ENCODE measurements at regions not wholly inside any gene's neighbourhood (a gene's known extent, or its start where the extent isn't known, plus 50 kb on each side); places are given as distances from the start of the nearest gene placed in this dataset.

GRCh38 chr1:239178961-239179360 lies 207.4 kb upstream of the CHRM3 start:
- Mint-ChIP-seq H3K4me3 (no peak overlapping the region), H3K9me3 (no peaks in the 10 kb centered on the region), H3K4me1 (ENCODE audit: low read depth) (no peaks in the 10 kb centered on the region), H3K27ac (no peak overlapping the region), H3K36me3 (ENCODE audit: low read depth) (no peaks in the 10 kb centered on the region), H3K27me3 (ENCODE audit: insufficient read depth) (no peaks in the 10 kb centered on the region)
- intact Hi-C loops (cut with micrococcal nuclease), result no loop called here
- DNase-seq (ENCODE audit: low spot score), result no peak

GRCh38 chr1:239174880-239175279 lies 211.5 kb upstream of the CHRM3 start:
- Mint-ChIP-seq H3K4me3 (no peak overlapping the region), H3K36me3 (ENCODE audit: low read depth) (no peaks in the 10 kb centered on the region), H3K4me1 (ENCODE audit: low read depth) (no peaks in the 10 kb centered on the region), H3K9me3 (peaks cover 4% of the 10 kb centered on the region), H3K27ac (no peak overlapping the region), H3K27me3 (ENCODE audit: insufficient read depth) (no peaks in the 10 kb centered on the region)
- intact Hi-C loops (cut with micrococcal nuclease), result no loop called here
- DNase-seq (ENCODE audit: low spot score), result no peak

- intact Hi-C loops (cut with micrococcal nuclease), result no loop called here
- peaks cover 4% of the 10 kb centered on the region for H3K9me3 Mint-ChIP-seq
- no peak for DNase-seq (ENCODE audit: low spot score)
- H3K4me1 Mint-ChIP-seq (ENCODE audit: low read depth), result no peaks in the 10 kb centered on the region
- no peak overlapping the region for H3K27ac Mint-ChIP-seq
- no peak overlapping the region for H3K4me3 Mint-ChIP-seq
- H3K27me3 Mint-ChIP-seq (ENCODE audit: insufficient read depth), result no peaks in the 10 kb centered on the region
- no peaks in the 10 kb centered on the region for H3K36me3 Mint-ChIP-seq (ENCODE audit: low read depth)
Measured at GRCh38 chr1:239170828-239171227, 215.5 kb upstream of the CHRM3 start.

- peaks cover 4% of the 10 kb centered on the region for H3K9me3 Mint-ChIP-seq
- no peak for DNase-seq (ENCODE audit: low spot score)
- no peaks in the 10 kb centered on the region for H3K27me3 Mint-ChIP-seq (ENCODE audit: insufficient read depth)
- no peaks in the 10 kb centered on the region for H3K4me1 Mint-ChIP-seq (ENCODE audit: low read depth)
- intact Hi-C loops (cut with micrococcal nuclease), result no loop called here
- H3K36me3 Mint-ChIP-seq (ENCODE audit: low read depth), result no peaks in the 10 kb centered on the region
- no peak overlapping the region for H3K27ac Mint-ChIP-seq
- no peak overlapping the region for H3K4me3 Mint-ChIP-seq
Measured at GRCh38 chr1:239169276-239169675, 217.1 kb upstream of the CHRM3 start.

GRCh38 chr1:239164451-239165180 lies 221.8 kb upstream of the CHRM3 start:
- no peak overlapping the region for H3K4me3 Mint-ChIP-seq
- H3K27me3 Mint-ChIP-seq (ENCODE audit: insufficient read depth), result no peaks in the 10 kb centered on the region
- no peaks in the 10 kb centered on the region for H3K9me3 Mint-ChIP-seq
- H3K4me1 Mint-ChIP-seq (ENCODE audit: low read depth), result no peaks in the 10 kb centered on the region
- intact Hi-C loops (cut with micrococcal nuclease), result no loop called here
- DNase-seq (ENCODE audit: low spot score), result no peak
- H3K36me3 Mint-ChIP-seq (ENCODE audit: low read depth), result no peaks in the 10 kb centered on the region
- no peak overlapping the region for H3K27ac Mint-ChIP-seq

- intact Hi-C loops (cut with micrococcal nuclease), result no loop called here
- Mint-ChIP-seq H3K4me3 (no peak overlapping the region), H3K36me3 (ENCODE audit: low read depth) (no peaks in the 10 kb centered on the region), H3K4me1 (ENCODE audit: low read depth) (no peaks in the 10 kb centered on the region), H3K27me3 (ENCODE audit: insufficient read depth) (no peaks in the 10 kb centered on the region), H3K27ac (no peak overlapping the region), H3K9me3 (no peaks in the 10 kb centered on the region)
- DNase-seq (ENCODE audit: low spot score), result no peak
Measured at GRCh38 chr1:239155466-239156091, 230.8 kb upstream of the CHRM3 start.

GRCh38 chr1:239151937-239152336 lies 234.4 kb upstream of the CHRM3 start:
- no peak overlapping the region for H3K27ac Mint-ChIP-seq
- no peaks in the 10 kb centered on the region for H3K36me3 Mint-ChIP-seq (ENCODE audit: low read depth)
- no peak for DNase-seq (ENCODE audit: low spot score)
- no peaks in the 10 kb centered on the region for H3K4me1 Mint-ChIP-seq (ENCODE audit: low read depth)
- intact Hi-C loops (cut with micrococcal nuclease), result no loop called here
- no peaks in the 10 kb centered on the region for H3K9me3 Mint-ChIP-seq
- no peak overlapping the region for H3K4me3 Mint-ChIP-seq
- H3K27me3 Mint-ChIP-seq (ENCODE audit: insufficient read depth), result no peaks in the 10 kb centered on the region

GRCh38 chr1:239140968-239141367 lies 245.4 kb upstream of the CHRM3 start:
- Mint-ChIP-seq H3K27ac (no peak overlapping the region), H3K4me3 (no peak overlapping the region), H3K9me3 (peaks cover 9% of the 10 kb centered on the region), H3K4me1 (ENCODE audit: low read depth) (no peaks in the 10 kb centered on the region), H3K27me3 (ENCODE audit: insufficient read depth) (no peaks in the 10 kb centered on the region), H3K36me3 (ENCODE audit: low read depth) (no peaks in the 10 kb centered on the region)
- intact Hi-C loops (cut with micrococcal nuclease), result no loop called here
- DNase-seq (ENCODE audit: low spot score), result no peak

- no peak overlapping the region for H3K27ac Mint-ChIP-seq
- intact Hi-C loops (cut with micrococcal nuclease), result no loop called here
- DNase-seq (ENCODE audit: low spot score), result no peak
- H3K27me3 Mint-ChIP-seq (ENCODE audit: insufficient read depth), result no peaks in the 10 kb centered on the region
- no peaks in the 10 kb centered on the region for H3K36me3 Mint-ChIP-seq (ENCODE audit: low read depth)
- peaks cover 9% of the 10 kb centered on the region for H3K9me3 Mint-ChIP-seq
- no peak overlapping the region for H3K4me3 Mint-ChIP-seq
- no peaks in the 10 kb centered on the region for H3K4me1 Mint-ChIP-seq (ENCODE audit: low read depth)
Measured at GRCh38 chr1:239139801-239140200, 246.6 kb upstream of the CHRM3 start.

- intact Hi-C loops (cut with micrococcal nuclease), result no loop called here
- H3K4me1 Mint-ChIP-seq (ENCODE audit: low read depth), result no peaks in the 10 kb centered on the region
- no peaks in the 10 kb centered on the region for H3K9me3 Mint-ChIP-seq
- DNase-seq (ENCODE audit: low spot score), result no peak
- H3K27me3 Mint-ChIP-seq (ENCODE audit: insufficient read depth), result no peaks in the 10 kb centered on the region
- no peak overlapping the region for H3K4me3 Mint-ChIP-seq
- H3K27ac Mint-ChIP-seq, result no peak overlapping the region
- no peaks in the 10 kb centered on the region for H3K36me3 Mint-ChIP-seq (ENCODE audit: low read depth)
Measured at GRCh38 chr1:239128541-239128940, 257.8 kb upstream of the CHRM3 start.

GRCh38 chr1:239126884-239127283 lies 259.5 kb upstream of the CHRM3 start:
- Mint-ChIP-seq H3K9me3 (no peaks in the 10 kb centered on the region), H3K27me3 (ENCODE audit: insufficient read depth) (no peaks in the 10 kb centered on the region), H3K36me3 (ENCODE audit: low read depth) (no peaks in the 10 kb centered on the region), H3K4me3 (no peak overlapping the region), H3K4me1 (ENCODE audit: low read depth) (no peaks in the 10 kb centered on the region), H3K27ac (no peak overlapping the region)
- intact Hi-C loops (cut with micrococcal nuclease), result no loop called here
- no peak for DNase-seq (ENCODE audit: low spot score)

GRCh38 chr1:239125893-239126292 lies 260.5 kb upstream of the CHRM3 start:
- Mint-ChIP-seq H3K27me3 (ENCODE audit: insufficient read depth) (no peaks in the 10 kb centered on the region), H3K4me3 (no peak overlapping the region), H3K4me1 (ENCODE audit: low read depth) (no peaks in the 10 kb centered on the region), H3K27ac (no peak overlapping the region), H3K36me3 (ENCODE audit: low read depth) (no peaks in the 10 kb centered on the region), H3K9me3 (no peaks in the 10 kb centered on the region)
- DNase-seq (ENCODE audit: low spot score), result no peak
- intact Hi-C loops (cut with micrococcal nuclease), result no loop called here

- no peaks in the 10 kb centered on the region for H3K36me3 Mint-ChIP-seq (ENCODE audit: low read depth)
- DNase-seq (ENCODE audit: low spot score), result no peak
- intact Hi-C loops (cut with micrococcal nuclease), result no loop called here
- H3K4me1 Mint-ChIP-seq (ENCODE audit: low read depth), result no peaks in the 10 kb centered on the region
- no peaks in the 10 kb centered on the region for H3K9me3 Mint-ChIP-seq
- H3K4me3 Mint-ChIP-seq, result no peak overlapping the region
- H3K27me3 Mint-ChIP-seq (ENCODE audit: insufficient read depth), result no peaks in the 10 kb centered on the region
- no peak overlapping the region for H3K27ac Mint-ChIP-seq
Measured at GRCh38 chr1:239125027-239125426, 261.3 kb upstream of the CHRM3 start.

GRCh38 chr1:239123260-239123659 lies 263.1 kb upstream of the CHRM3 start:
- no peak for DNase-seq (ENCODE audit: low spot score)
- Mint-ChIP-seq H3K4me3 (no peak overlapping the region), H3K27ac (no peak overlapping the region), H3K4me1 (ENCODE audit: low read depth) (no peaks in the 10 kb centered on the region), H3K9me3 (no peaks in the 10 kb centered on the region), H3K27me3 (ENCODE audit: insufficient read depth) (no peaks in the 10 kb centered on the region), H3K36me3 (ENCODE audit: low read depth) (no peaks in the 10 kb centered on the region)
- intact Hi-C loops (cut with micrococcal nuclease), result no loop called here
